ENCODE measurements at regions not wholly inside any gene's neighbourhood (a gene's known extent, or its start where the extent isn't known, plus 50 kb on each side); places are given as distances from the start of the nearest gene placed in this dataset.

GRCh38 chr7:149606826-149607225 lies 109.2 kb upstream of the ZNF746 start:
- H3K4me3 ChIP-seq (ENCODE audit: low read depth in 1 of 3, low read length in 3 of 3): no peak overlapping the region
- H3K36me3 ChIP-seq (ENCODE audit: control insufficient read depth in 4 of 4, insufficient read depth in 3 of 4, low read depth in 1 of 4, low read length in 3 of 4): peaks cover 0 to 54% (median 26%) of the 10 kb centered on the region in 4 donors
- no peaks in the 10 kb centered on the region for H3K27me3 ChIP-seq (ENCODE audit: control insufficient read depth in 4 of 4, insufficient read depth in 4 of 4, low read length in 3 of 4)
- no peak for DNase-seq (ENCODE audit: low spot score)
- no peak overlapping the region for H3K27ac ChIP-seq (ENCODE audit: low read depth in 1 of 2, low read length in 2 of 2)
- no peaks in the 10 kb centered on the region for H3K9me3 ChIP-seq (ENCODE audit: control insufficient read depth in 4 of 4, low read length in 3 of 4)
- 98% methylated on average over 4 of the region's 4 CpGs for WGBS
- peaks cover 0 to 3% (median 0%) of the 10 kb centered on the region in 4 donors for H3K4me1 ChIP-seq (ENCODE audit: control insufficient read depth in 4 of 4, insufficient read depth in 4 of 4, low read length in 3 of 4)
- no peak overlapping the region for H3K9ac ChIP-seq (ENCODE audit: low read depth in 1 of 2, low read length in 2 of 2)
- TF ChIP-seq YY1 (IDR thresholded peaks at IDR 0.05) (no peak), FOXA2 (IDR thresholded peaks at IDR 0.05) (no peak), RXRA (IDR thresholded peaks at IDR 0.05) (no peak), GABPA (IDR thresholded peaks at IDR 0.05 in 1 of 2, conservative IDR thresholded peaks at IDR 0.05 in 1 of 2) (no peak), JUND (IDR thresholded peaks at IDR 0.05) (no peak), RAD21 (IDR thresholded peaks at IDR 0.05) (no peak), FOXA1 (IDR thresholded peaks at IDR 0.05) (no peak), CTCF (IDR thresholded peaks at IDR 0.05; ENCODE audit: low read depth, low read length, missing input control) (no peak), ATF3 (IDR thresholded peaks at IDR 0.05) (no peak), SP1 (IDR thresholded peaks at IDR 0.05) (no peak), REST (IDR thresholded peaks at IDR 0.05) (no peak), EGR1 (IDR thresholded peaks at IDR 0.05; ENCODE audit: low read depth in 2 of 2) (no peak), HNF4A (conservative IDR thresholded peaks at IDR 0.05) (no peak), TAF1 (conservative IDR thresholded peaks at IDR 0.05) (no peak), MAX (IDR thresholded peaks at IDR 0.05) (no peak), ZBTB33 (IDR thresholded peaks at IDR 0.05) (no peak), HNF4G (IDR thresholded peaks at IDR 0.05) (no peak), NR2F2 (IDR thresholded peaks at IDR 0.05) (no peak)
